GM19397 (cell line): ENCODE measurements at regions not wholly inside any gene's neighbourhood (a gene's known extent, or its start where the extent isn't known, plus 50 kb on each side); places are given as distances from the start of the nearest gene placed in this dataset.
"Not testable (repeated sequence)": the region's sequence is repeated elsewhere in the genome, so short reads cannot be mapped to it uniquely, and the experiment has no call there.

Experiments
- ATAC-seq: cut with Tn5 transposase; IDR thresholded peaks from one replicate; pipeline ENCODE4 v1.9.1; 2021; ENCODE audit warnings: mild to moderate bottlenecking, moderate library complexity; ENCODE audit not compliant: unreplicated experiment

- no peak for ATAC-seq
These were observed 228.2 kb upstream of the PROX1 start for GRCh38 chr1:213759359-213760181.

- ATAC-seq = no peak
These were observed 225.8 kb upstream of the PROX1 start for GRCh38 chr1:213761845-213762407.

GRCh38 chr1:213767683-213768082, 220.1 kb upstream of the PROX1 start:
- no peak for ATAC-seq

- ATAC-seq = no peak
These were observed 215.4 kb upstream of the PROX1 start for GRCh38 chr1:213772128-213773063.

GRCh38 chr1:213773975-213774374, 213.8 kb upstream of the PROX1 start:
- no peak for ATAC-seq

- ATAC-seq = no peak
These were observed 210.8 kb upstream of the PROX1 start for GRCh38 chr1:213776969-213777368.

GRCh38 chr1:213779228-213779627, 208.5 kb upstream of the PROX1 start:
- no peak for ATAC-seq

GRCh38 chr1:213782941-213783672, 204.7 kb upstream of the PROX1 start:
- ATAC-seq = no peak

GRCh38 chr1:213783893-213784292, 203.9 kb upstream of the PROX1 start:
- no peak for ATAC-seq

GRCh38 chr1:213786683-213787082, 201.1 kb upstream of the PROX1 start:
- no peak for ATAC-seq

GRCh38 chr1:213790565-213790964, 197.2 kb upstream of the PROX1 start:
- ATAC-seq = no peak

- ATAC-seq = no peak
These were observed 194.2 kb upstream of the PROX1 start for GRCh38 chr1:213793482-213794067.

GRCh38 chr1:213796525-213796924, 191.2 kb upstream of the PROX1 start:
- no peak for ATAC-seq

GRCh38 chr1:213808288-213808687, 179.5 kb upstream of the PROX1 start:
- not testable (repeated sequence) for ATAC-seq

GRCh38 chr1:213817156-213817555, 170.6 kb upstream of the PROX1 start:
- no peak for ATAC-seq

GRCh38 chr1:213820362-213821149, 167.2 kb upstream of the PROX1 start:
- no peak for ATAC-seq

GRCh38 chr1:213821175-213821942, 166.4 kb upstream of the PROX1 start:
- no peak for ATAC-seq

GRCh38 chr1:213821943-213822334, 165.8 kb upstream of the PROX1 start:
- ATAC-seq = no peak

GRCh38 chr1:213826891-213827290, 160.9 kb upstream of the PROX1 start:
- no peak for ATAC-seq
